ENCODE measurements at regions not wholly inside any gene's neighbourhood (a gene's known extent, or its start where the extent isn't known, plus 50 kb on each side); places are given as distances from the start of the nearest gene placed in this dataset.
A peak's percentile ranks its signal among the peaks of the same experiment; 100 is the strongest.

DNA sequence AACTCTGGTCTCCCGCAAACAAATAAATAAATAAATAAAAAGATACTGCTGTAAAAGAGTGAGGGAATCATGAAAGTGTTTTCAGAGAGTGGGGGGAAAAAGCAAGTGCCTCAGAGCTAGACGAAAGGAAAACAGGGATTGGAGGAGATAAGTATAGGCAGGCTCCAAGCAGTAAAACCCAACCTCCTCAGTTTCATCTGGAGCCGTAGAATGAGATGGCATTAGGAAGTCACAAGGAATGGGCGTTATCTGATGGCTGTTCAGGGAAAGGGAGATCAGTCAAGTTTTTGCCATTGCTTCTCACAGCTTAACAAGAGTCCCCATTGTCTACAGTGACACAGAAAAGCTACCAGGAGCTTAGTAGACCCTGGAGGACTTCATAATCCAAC is 451.5 kb upstream of the PPP2R3A start:
- no peak for ATAC-seq
- DNase-seq (ENCODE audit: missing footprints), result no peak
- intact Hi-C loops (cut with DNase I), result no loop called here

DNA sequence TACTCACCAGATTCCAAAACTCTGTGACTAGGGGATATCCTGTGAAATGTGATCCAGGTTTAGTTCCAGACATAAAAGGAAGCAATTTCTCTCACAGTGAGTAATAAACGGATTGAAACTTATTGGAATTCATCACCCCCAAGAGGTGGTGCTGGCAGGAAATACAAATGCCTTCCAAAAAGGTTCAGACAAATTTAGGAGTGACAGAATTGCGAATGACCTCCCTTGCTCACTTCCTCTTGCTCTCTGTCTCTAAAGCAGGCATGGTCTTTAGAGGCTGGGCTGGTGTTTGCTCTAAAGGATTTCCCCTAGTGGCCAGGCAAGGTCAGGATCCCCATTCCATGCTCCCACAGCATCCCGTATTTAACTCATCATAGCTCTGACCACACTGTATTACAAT is 449.4 kb upstream of the PPP2R3A start:
- DNase-seq (ENCODE audit: missing footprints) (no peak), ATAC-seq (no peak)
- intact Hi-C loops (cut with DNase I), result no loop called here

DNA sequence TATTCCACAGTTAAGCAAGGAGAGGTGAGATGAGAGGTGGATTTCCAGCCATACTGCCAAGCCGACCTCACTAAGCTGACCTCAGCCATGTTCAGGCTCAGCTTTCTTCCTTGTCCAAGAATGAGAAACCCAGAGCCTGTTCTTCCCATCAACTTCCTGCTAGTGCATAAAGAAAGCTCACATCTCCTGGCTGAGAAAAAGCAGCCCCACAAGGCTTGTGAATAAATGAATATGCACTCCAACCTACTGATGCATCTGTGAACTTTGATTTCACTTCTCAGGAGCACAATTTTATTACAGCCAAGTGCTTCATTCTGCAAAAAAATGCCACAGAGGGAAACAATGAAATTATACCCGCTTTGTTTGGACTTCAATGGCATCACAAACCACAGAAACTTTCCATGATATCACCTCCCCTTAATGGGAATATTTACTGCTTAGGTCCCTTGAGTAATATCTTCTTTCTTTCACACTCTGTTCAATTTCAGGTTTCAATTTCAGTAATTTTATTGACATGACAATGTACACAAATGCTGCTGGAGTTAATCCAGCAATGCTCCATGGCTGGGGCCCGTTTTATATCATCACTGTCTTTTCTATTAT is 437.0 kb upstream of the PPP2R3A start:
- intact Hi-C loops (cut with DNase I), result no loop called here
- no peak for DNase-seq (ENCODE audit: missing footprints)
- ATAC-seq, result no peak

DNA sequence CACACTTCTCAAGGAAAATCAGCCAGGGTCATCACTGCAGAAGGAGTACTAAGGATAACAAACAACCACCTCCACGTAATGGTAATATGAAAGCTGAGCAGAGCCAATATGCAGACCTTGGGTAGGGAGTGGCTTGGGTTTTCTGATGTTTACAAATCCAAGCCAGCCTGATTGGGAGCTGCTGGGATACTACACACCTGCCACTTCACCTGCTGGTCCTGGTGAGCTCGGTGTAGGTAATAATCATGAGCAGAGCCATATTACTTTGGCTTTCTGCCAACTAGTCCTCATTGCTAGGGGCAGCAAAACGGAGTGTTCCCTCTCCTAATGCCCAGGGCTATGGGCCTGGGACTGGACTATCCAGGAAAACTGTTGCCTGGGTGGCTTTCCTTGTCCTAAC is 433.5 kb upstream of the PPP2R3A start:
- intact Hi-C loops (cut with DNase I), result no loop called here

DNA sequence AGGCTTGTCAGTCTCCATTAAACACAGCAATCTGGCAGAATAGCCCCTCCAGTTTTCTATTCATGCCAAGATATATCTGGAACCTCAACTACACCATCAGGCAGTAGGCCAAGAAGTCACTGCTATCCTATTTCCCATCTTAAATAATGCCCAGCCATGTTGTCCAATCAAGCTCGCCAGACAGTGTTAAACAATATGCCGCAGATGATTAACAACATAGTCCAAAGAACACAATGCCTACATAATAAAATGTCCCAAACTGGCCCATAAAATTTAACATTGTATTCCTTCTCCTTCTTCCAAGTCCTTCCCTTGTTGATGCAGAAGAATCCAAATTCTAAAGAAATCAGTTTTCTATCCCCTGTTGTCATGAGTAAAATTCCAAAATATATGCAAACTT is 427.4 kb upstream of the PPP2R3A start:
- intact Hi-C loops (cut with DNase I), result no loop called here
- DNase-seq (ENCODE audit: missing footprints) (no peak), ATAC-seq (no peak)

More for the DNA sequence above, 433.5 kb upstream of the PPP2R3A start:
- DNase-seq (ENCODE audit: missing footprints) (no peak), ATAC-seq (no peak)

DNA sequence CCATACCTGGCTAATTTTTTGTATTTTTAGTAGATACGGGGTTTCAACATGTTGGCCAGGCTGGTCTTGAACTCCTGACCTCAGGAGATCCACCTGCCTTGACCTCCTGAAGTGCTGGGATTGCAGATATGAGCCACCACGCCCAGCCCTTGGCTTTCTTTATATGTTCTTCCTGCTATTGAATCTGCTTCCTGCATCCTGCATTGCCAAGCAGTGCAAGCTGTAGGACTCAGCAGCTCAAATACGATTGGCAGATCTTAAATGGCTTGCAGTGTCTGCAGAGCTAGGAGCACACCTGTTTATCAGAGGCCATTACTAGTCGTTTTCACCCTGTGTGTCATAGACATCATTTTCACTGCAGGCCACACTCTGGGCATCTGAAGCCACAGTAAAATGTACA is 426.2 kb upstream of the PPP2R3A start:
- intact Hi-C loops (cut with DNase I), result no loop called here
- ATAC-seq (no peak), DNase-seq (ENCODE audit: missing footprints) (no peak)

DNA sequence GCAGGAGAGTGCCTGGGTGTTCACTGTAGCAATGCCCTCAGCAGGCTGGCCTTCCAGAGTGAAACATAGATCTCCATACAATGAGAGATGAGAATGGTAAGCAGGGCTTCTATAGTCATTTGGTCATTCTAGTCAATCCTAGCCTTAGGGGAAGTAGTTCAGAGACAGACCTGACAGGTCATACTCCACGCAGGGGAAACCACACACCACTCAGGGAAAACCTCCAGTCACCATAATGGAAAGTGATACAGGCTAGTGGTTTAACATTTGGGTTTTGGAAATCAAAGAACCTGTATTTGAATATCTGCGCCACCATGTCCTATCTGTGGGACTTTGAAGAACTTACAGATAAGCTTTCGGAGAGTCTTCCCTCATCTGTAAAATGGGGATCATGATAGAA is 425.7 kb upstream of the PPP2R3A start:
- intact Hi-C loops (cut with DNase I), result no loop called here
- no peak for DNase-seq (ENCODE audit: missing footprints)
- no peak for ATAC-seq

DNA sequence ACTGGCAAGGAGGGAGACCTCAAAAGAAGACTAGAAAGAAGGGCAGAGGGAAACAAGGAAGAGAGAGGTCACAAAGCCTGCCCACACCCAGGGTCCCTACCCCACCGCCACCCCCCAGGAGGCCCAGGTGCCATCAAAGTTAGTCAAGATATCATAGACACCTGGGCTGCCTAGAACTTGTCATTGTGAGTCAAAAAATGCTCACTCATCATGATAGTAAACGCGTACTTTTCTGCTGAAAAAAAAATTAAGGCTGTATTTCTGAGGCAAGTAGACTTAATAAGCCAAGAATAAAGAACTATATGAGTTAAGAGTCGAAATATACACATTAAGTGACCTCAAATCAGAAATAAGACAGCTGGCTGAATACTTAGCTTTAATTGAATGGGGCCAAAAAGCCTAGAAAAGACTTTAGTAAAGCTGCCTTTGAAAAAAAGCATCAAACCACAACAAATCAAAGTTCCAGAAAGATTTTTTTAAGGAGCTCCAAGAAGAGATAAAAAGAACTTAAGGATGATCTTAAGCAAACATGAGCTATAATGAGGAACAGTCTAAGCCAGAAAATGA is 415.5 kb upstream of the PPP2R3A start:
- DNase-seq (ENCODE audit: missing footprints) (no peak), ATAC-seq (no peak)
- intact Hi-C loops (cut with DNase I), result no loop called here

DNA sequence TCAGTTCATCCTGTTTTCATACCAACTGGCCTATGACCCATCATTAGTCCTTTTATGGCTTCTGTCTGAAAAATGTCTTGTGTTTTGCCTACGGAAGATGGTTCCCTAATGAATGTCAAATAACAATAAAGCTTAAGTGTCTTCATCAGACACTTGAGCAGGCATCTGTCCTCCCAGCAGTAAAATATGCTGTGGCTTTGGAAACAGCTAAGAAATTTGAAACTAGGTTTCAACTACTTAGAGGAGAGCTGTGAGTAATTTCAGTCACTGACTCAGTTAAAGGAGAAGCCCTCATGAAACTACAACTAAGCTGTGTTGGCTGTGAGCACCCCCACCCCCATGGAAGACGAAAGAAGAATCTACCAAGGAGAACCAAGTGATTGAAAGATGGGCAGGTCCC is 409.4 kb upstream of the PPP2R3A start:
- ATAC-seq, result no peak
- DNase-seq (ENCODE audit: missing footprints), result no peak

DNA sequence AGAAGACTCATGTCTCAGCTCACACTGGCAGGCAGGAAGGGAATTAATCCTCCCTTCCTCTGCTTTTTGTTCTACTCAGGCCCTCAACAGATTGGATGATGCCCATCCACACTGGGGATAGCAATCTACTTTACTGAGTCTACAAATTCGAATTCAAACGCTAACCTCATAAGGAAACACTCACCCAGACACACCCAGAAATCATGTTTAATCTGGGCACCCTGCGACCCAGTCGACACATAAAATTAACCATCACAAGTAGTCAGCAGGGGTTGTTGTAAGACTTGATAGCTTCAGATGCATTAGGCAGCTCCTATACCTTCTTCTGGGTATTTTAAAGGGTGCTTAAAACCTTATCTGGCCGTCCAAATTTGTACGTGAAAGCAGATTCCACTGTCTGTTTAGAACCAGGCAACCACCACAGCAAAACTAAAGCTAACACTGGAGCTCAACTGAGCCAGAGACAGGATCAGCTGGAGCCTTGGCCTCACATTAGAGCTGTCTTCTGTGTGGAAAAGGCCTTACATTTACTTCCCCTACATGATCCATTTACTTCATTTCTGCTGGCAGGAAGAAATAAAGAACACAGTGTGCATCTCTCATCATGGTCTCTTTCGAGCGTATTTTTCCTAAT is 407.3 kb upstream of the PPP2R3A start:
- intact Hi-C loops (cut with DNase I), result no loop called here
- ATAC-seq (no peak), DNase-seq (ENCODE audit: missing footprints) (no peak)

More for the DNA sequence above, 409.4 kb upstream of the PPP2R3A start:
- intact Hi-C loops (cut with DNase I), result no loop called here

DNA sequence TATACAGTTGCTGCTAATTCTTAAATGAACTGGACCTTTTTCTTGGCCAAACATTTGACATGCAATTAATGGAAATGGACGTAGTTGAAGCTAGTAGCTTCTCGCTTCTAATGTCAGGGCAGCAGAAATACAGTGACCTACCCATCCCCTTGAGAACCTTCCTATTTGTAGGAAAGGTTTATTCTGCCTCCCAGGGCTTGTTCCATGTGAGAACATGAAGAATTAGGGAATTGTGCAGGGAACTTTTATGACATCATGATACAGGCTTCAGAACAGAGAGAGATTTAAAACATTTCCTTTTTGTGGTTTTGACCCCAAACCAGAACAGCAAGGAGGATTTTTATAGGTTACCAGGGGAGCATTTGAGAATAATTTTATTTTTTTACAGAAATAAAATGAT is 406.6 kb upstream of the PPP2R3A start:
- intact Hi-C loops (cut with DNase I), result no loop called here
- ATAC-seq (no peak), DNase-seq (ENCODE audit: missing footprints) (no peak)

DNA sequence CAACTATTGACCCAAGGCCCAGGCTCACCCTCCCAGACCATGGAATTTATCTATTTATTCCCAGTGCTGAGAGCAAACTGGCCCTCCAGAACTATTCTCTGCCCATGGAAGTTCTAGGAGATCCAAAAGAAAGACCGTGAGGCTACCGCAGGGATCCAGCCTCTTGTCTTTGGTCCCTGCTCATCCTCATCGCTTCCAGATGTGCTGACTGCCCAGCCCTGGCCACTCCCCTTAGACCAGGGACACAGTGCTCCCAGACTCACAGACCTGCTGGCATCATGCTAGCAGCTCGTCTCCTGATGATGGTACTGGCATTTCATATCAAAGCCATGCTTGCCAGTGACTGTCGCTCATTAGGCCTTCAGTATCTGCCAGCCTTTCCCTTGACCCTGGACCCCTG is 405.7 kb upstream of the PPP2R3A start:
- ATAC-seq (no peak), DNase-seq (ENCODE audit: missing footprints) (no peak)
- intact Hi-C loops (cut with DNase I), result no loop called here

DNA sequence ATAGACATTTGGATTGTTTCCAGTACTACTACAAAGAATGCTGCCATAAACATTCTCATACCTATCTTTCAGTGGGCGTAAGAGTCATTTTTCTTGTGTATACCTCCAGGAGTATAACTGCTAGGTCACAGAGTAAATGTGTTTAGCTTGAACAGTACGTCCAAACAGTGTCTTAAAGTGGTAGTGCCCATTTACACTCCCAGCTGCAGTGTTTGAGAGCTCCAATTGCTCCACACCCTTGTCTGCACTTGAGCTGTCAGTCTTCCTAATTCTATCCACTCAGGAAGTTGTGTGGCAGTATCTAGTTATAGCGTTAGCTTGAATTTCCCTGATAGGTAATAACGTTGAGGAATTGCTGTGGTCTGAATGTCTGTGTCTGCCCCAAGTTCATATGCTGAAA is 404.7 kb upstream of the PPP2R3A start:
- ATAC-seq (no peak), DNase-seq (ENCODE audit: missing footprints) (no peak)
- intact Hi-C loops (cut with DNase I), result no loop called here

DNA sequence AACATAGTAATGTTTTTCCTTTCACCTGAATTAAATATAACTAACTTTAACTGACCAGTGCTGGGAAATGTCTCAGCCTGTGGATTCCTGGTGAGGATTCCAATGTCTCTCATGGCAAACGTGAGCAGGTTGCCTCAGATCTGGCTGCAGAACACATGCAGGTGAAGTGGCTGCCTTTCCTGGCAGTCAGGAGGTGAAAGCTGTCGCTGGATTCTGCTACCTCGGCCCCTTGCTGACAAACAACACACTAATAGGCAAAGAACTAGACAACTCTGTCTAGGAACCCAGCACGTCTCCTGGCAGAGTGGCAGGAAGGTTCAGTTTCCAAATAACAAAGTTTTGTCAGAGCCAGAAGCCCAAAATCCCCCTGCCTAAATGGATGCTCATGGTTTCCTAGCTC is 400.8 kb upstream of the PPP2R3A start:
- intact Hi-C loops (cut with DNase I), result no loop called here
- DNase-seq (ENCODE audit: missing footprints) (no peak), ATAC-seq (no peak)

DNA sequence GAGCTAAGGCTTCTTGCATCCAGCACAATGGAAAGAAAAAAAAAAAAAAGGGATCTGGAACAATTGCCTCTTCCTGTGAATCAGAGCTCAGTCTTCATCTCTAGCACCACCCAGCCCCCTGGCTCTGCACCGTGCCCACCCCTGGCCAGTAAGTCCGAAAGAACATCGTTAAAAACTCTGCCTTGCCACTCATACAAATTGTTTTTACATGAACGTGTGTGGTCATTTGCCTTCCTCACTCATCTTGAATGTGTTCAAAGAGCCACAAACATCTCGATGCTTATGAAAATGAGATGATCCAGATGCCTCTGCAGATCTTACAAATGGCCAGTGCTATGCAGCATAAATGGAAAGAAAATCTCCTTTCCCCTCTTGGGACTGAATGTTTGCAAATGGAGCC is 400.0 kb upstream of the PPP2R3A start:
- DNase-seq (ENCODE audit: missing footprints), result no peak
- ATAC-seq, result no peak
- intact Hi-C loops (cut with DNase I), result no loop called here

DNA sequence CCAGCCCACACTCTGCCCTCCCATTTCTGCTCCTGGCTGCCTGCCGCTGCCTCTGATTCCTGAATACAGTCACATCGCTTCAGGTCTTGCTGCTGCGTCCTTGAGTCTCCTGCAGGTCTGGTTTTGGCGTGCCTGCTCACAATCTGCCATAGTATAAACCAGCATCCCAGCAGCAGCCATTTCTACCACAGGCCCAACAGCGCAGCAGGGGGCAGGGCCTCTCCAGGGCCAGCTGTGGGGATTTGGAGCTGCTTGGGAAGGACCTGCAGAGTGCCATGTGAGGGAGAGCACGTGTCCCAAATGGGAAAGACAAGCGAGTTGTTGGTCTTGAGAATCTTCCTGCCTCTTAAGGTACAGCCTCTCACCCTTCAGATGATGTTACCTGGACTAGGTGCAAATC is 398.3 kb upstream of the PPP2R3A start:
- peak; percentile 57 for DNase-seq (ENCODE audit: missing footprints)
- intact Hi-C loops (cut with DNase I), result no loop called here
- ATAC-seq, result no peak

DNA sequence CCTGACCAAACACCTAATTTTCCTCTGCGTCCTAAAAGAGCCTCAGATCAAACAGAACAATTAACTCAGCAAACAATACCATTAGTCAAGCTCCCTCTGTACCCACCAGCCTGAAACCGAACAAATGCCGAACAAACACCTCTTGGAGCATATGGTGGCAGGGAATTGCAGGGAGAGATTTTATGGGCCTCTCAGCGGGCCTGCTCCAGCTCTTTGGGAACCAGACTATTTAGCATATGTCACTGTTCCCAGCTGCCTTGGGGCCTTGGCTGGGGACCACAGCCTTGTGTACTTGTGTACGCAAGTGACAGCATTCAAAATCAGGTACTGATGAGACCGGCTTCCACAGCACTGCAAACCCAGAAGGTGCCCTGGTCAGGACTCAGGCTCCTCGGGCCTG is 388.8 kb upstream of the PPP2R3A start:
- intact Hi-C loops (cut with DNase I), result no loop called here
- no peak for ATAC-seq
- DNase-seq (ENCODE audit: missing footprints), result no peak

DNA sequence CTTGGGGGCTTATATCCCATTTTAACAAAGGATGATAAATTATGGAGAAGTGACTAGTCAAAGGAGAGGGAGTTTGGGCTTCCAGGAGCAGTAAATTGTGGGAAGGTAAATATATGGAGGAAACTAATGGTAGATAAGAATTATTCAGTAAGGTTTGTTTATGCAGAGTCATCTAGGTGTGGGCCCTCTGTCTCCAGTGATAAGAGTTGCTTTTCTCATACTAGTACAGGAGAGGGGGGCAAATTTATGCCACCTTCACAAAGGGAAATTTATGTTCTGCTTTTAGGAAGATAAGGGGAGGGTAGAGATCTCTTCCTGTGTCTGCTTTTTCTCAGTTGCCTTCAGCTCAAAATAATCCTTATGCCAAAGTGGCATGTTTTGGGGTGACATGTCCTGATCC is 383.7 kb upstream of the PPP2R3A start:
- ATAC-seq (no peak), DNase-seq (ENCODE audit: missing footprints) (no peak)
- intact Hi-C loops (cut with DNase I), result no loop called here

DNA sequence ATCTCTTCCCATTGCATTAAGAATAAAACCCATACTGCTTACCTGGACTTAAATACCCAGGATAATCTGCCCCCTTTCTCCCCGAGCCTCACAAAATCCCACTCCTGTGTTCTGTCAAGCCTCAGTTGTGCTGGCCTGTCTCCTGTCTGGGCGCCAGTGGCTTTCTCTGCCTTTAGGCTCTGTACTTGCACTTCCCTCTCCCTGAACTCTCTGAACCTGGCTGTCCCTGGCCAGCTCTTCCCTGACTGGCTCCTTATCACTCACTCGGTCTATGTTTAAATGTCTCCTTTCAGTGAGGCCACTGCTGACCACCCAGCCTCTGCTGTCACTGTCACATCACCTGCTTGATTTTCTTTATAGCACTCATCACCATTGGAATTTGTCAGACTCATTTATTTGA is 382.7 kb upstream of the PPP2R3A start:
- no peak for DNase-seq (ENCODE audit: missing footprints)
- intact Hi-C loops (cut with DNase I), result no loop called here
- no peak for ATAC-seq

DNA sequence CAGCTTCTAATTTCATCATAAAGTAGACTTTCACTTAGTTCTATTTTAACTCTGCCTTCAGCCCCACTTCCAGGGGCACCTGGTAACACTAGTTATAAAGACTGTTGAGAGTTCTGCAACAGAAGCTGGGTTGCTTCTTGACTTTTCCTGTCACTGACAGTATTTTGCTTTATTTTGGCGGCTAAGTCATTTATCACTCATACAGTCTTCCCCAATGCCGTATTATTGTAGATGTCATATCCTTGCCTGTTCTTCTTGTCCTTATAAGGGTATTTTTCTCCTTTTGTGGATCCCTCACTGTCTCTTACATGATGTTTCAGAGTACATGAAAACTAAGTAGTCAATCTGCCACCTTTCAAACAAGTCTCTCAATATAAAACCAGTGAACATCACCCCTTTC is 369.0 kb upstream of the PPP2R3A start:
- ATAC-seq (no peak), DNase-seq (ENCODE audit: missing footprints) (no peak)
- intact Hi-C loops (cut with DNase I), result no loop called here

DNA sequence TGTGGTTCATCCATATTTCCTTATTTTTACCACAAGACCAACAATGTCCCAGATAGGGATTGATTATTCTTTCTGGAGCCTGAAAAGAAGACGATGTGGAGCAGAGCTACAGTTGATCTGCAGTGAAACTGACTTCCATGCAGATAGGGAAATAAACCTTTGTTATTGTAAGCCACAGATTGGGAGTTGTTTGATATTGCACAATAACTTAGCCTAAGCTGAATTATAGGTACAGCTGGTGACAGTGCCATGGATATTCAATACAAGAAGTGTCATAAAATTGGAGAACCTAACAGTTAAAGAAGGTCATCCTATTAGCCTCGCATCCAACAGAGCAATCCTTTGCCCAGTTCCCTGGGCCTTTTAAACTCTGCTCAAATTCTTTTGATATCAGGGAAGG is 367.7 kb upstream of the PPP2R3A start:
- no peak for ATAC-seq
- intact Hi-C loops (cut with DNase I), result no loop called here
- no peak for DNase-seq (ENCODE audit: missing footprints)
